Duodenal mucosa (tissue), 2 donors: ENCODE measurements at regions not wholly inside any gene's neighbourhood (a gene's known extent, or its start where the extent isn't known, plus 50 kb on each side); places are given as distances from the start of the nearest gene placed in this dataset.

Experiments
- H3K27ac ChIP-seq: one replicate; pipeline ENCODE4 v1.7.0; 2013; ENCODE audit warnings: low read depth, low read length
- H3K27me3 ChIP-seq, 2 donors: one replicate each; pipeline ENCODE4 v1.7.0; 2013; ENCODE audit warnings: low read length in 2 of 2, control low read depth in 1 of 2; ENCODE audit not compliant: insufficient read depth in 2 of 2, control insufficient read depth in 1 of 2
- H3K36me3 ChIP-seq, 2 donors: one replicate each; pipeline ENCODE4 v1.7.0; 2013; ENCODE audit warnings: low read length in 2 of 2, control low read depth in 1 of 2; ENCODE audit not compliant: insufficient read depth in 2 of 2, control insufficient read depth in 1 of 2
- H3K4me1 ChIP-seq, 2 donors: one replicate each; pipeline ENCODE4 v1.7.0; 2013; ENCODE audit warnings: low read length in 2 of 2, control low read depth in 1 of 2; ENCODE audit not compliant: insufficient read depth in 2 of 2, control insufficient read depth in 1 of 2
- H3K4me3 ChIP-seq, 2 donors: one replicate each; pipeline ENCODE4 v1.7.0; 2013; ENCODE audit warnings: low read length in 2 of 2, low read depth in 1 of 2
- H3K9ac ChIP-seq, 2 donors: one replicate each; pipeline ENCODE4 v1.7.0; 2013; ENCODE audit warnings: low read length in 2 of 2, low read depth in 1 of 2
- H3K9me3 ChIP-seq, 2 donors: one replicate each; pipeline ENCODE4 v1.7.0; 2013; ENCODE audit warnings: low read length in 2 of 2, control low read depth in 1 of 2; ENCODE audit not compliant: control insufficient read depth in 1 of 2

DNA sequence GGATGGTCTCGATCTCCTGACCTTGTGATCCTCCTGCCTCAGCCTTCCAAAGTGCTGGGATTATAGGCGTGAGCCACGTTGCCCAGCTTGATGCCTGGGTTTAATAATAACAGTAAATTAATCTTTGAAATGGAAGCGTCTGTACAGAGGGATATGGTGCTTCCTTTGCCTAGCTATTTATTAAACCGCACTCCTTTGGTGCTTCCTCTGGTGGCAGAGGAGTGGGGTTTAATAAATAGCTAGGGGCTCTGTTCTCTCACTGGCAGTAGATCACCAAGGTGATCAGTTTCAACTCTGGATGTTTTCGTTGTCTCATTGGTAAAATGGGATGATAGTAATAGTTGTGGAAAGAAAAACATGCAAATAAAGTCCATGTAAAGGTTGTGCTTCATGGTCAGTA lies 1122.5 kb upstream of the WWC1 start:
- Histone ChIP-seq H3K4me1 (no peaks in the 10 kb centered on the region), H3K9me3 (no peaks in the 10 kb centered on the region), H3K4me3 (no peak overlapping the region), H3K27me3 (no peaks in the 10 kb centered on the region), H3K27ac (no peak overlapping the region), H3K36me3 (no peaks in the 10 kb centered on the region), H3K9ac (no peak overlapping the region)

DNA sequence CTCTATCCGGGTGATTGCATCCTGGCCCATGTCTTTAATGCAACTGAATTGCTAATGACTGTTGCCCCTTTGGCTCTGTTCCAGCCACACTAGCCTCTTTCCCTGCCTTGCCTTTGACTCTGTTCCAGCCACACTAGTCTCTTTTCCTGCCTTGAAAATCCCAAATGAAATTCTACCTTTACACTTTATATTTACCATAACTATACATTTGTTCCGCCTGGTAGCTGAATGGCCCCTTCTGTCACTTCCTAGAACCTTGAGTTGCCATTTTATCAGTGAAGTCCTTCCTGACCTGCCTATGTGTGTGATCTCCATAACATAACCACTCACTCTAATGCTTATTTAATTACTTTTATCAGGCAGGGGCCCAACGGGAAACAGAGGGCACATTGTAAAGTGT lies 1120.4 kb upstream of the WWC1 start:
- H3K36me3 ChIP-seq = no peaks in the 10 kb centered on the region
- no peak overlapping the region for H3K9ac ChIP-seq
- H3K4me3 ChIP-seq = no peak overlapping the region
- no peak overlapping the region for H3K27ac ChIP-seq
- H3K9me3 ChIP-seq = no peaks in the 10 kb centered on the region
- no peaks in the 10 kb centered on the region for H3K27me3 ChIP-seq
- H3K4me1 ChIP-seq = no peaks in the 10 kb centered on the region

DNA sequence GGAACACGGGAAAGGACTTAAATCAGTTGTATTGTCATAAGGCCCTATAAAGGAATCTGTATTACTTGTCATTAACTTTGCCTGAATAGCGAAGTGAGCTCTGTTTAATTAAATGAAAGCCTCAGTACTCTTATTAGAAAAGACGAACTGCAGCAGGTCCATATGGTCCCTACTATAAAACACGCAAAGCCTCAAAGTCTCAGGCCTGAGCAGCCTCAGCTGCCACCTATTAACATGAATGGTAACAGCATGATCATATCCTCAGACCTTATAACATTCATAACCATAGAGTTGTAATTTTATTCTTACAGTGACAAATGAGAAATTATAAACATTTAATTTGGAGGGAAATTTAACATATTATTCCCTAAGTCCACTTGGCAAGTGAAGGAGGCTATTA lies 1113.7 kb upstream of the WWC1 start:
- no peaks in the 10 kb centered on the region for H3K4me1 ChIP-seq
- H3K9ac ChIP-seq = no peak overlapping the region
- H3K36me3 ChIP-seq = no peaks in the 10 kb centered on the region
- H3K27ac ChIP-seq = no peak overlapping the region
- H3K4me3 ChIP-seq = no peak overlapping the region
- H3K9me3 ChIP-seq = no peaks in the 10 kb centered on the region
- H3K27me3 ChIP-seq = no peaks in the 10 kb centered on the region

DNA sequence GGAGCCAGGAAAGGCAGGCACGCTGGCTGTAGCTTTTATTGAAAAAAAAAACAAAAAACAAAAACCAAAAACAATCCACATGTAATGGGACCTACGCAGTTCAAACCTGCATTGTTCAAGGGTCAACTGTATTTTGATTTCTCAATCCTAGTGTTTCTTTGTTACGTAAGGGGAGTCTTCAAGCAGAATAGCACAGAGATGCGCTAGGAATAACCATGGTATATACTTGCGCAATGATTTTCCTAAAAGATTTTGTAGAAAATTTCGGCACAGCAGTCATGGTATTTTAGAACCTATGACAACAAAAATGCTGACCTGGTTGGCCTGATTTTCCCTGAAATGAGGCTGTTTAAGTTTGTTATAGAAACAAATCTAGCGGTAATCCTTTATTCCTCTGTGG lies 1110.5 kb upstream of the WWC1 start:
- no peak overlapping the region for H3K9ac ChIP-seq
- no peaks in the 10 kb centered on the region for H3K27me3 ChIP-seq
- no peaks in the 10 kb centered on the region for H3K9me3 ChIP-seq

DNA sequence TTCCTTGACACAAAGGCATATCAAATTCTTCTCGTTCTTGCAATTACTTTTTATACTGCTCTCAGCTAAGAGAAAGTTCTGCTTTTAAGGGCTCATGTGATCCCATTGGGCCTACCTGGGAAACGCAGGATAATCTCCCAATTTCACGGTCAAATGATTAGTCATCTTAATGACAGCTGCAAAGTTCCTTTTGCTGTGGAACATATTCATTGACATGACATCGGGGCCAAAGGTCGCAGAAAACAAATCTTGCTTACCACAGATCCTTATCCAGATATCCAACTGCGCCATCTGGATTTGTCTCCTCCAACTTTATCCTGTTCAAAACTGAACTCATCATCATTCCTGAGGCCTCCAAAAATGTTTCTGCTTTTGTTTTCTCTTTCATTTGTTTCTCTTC lies 1085.6 kb upstream of the WWC1 start:
- no peaks in the 10 kb centered on the region for H3K27me3 ChIP-seq
- no peaks in the 10 kb centered on the region for H3K4me1 ChIP-seq
- no peak overlapping the region for H3K4me3 ChIP-seq
- H3K36me3 ChIP-seq = no peaks in the 10 kb centered on the region
- H3K9ac ChIP-seq = no peak overlapping the region
- H3K27ac ChIP-seq = no peak overlapping the region
- H3K9me3 ChIP-seq = no peaks in the 10 kb centered on the region

More for the DNA sequence above, 1110.5 kb upstream of the WWC1 start:
- H3K27ac ChIP-seq = no peak overlapping the region
- H3K36me3 ChIP-seq = no peaks in the 10 kb centered on the region
- no peaks in the 10 kb centered on the region for H3K4me1 ChIP-seq
- no peak overlapping the region for H3K4me3 ChIP-seq

DNA sequence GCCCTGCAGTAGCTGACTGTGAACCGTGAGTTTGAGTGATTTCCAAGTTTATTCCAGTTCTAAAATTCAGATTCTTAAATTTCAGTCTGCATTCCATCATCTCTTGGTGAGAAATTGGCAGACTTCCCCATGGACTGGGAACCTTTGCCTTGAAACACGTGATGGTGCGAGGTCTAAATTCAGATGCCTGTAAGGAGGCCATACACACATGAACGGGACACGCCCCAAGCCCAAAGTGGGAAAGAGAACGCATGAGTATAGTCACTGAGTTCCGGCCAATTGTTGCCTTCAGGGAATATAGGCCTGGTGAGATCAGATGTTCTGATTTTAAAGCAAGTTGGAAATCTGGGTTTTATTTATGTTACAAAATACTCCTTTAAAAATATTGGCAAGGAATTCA lies 1084.4 kb upstream of the WWC1 start:
- Histone ChIP-seq H3K4me3 (no peak overlapping the region), H3K27ac (no peak overlapping the region), H3K36me3 (no peaks in the 10 kb centered on the region), H3K9ac (no peak overlapping the region), H3K9me3 (no peaks in the 10 kb centered on the region), H3K4me1 (no peaks in the 10 kb centered on the region), H3K27me3 (no peaks in the 10 kb centered on the region)

- Histone ChIP-seq H3K36me3 (no peaks in the 10 kb centered on the region), H3K27ac (no peak overlapping the region), H3K9ac (no peak overlapping the region)
Measured at GRCh38 chr5:167208911-167209310, 1082.5 kb upstream of the WWC1 start.

GRCh38 chr5:167217097-167217743 lies 1074.2 kb upstream of the WWC1 start:
- Histone ChIP-seq H3K27me3 (no peaks in the 10 kb centered on the region), H3K36me3 (no peaks in the 10 kb centered on the region), H3K9me3 (no peaks in the 10 kb centered on the region), H3K9ac (no peak overlapping the region), H3K4me1 (no peaks in the 10 kb centered on the region), H3K27ac (no peak overlapping the region), H3K4me3 (no peak overlapping the region)

More at GRCh38 chr5:167208911-167209310, 1082.5 kb upstream of the WWC1 start:
- no peaks in the 10 kb centered on the region for H3K9me3 ChIP-seq
- no peak overlapping the region for H3K4me3 ChIP-seq
- H3K27me3 ChIP-seq = no peaks in the 10 kb centered on the region
- H3K4me1 ChIP-seq = no peaks in the 10 kb centered on the region

- Histone ChIP-seq H3K27ac (no peak overlapping the region), H3K4me3 (no peak overlapping the region), H3K9me3 (no peaks in the 10 kb centered on the region), H3K27me3 (no peaks in the 10 kb centered on the region), H3K36me3 (no peaks in the 10 kb centered on the region), H3K4me1 (no peaks in the 10 kb centered on the region), H3K9ac (no peak overlapping the region)
Measured at GRCh38 chr5:167219298-167219697, 1072.1 kb upstream of the WWC1 start.

- no peak overlapping the region for H3K4me3 ChIP-seq
- H3K27ac ChIP-seq = no peak overlapping the region
- no peak overlapping the region for H3K9ac ChIP-seq
- no peaks in the 10 kb centered on the region for H3K36me3 ChIP-seq
- H3K9me3 ChIP-seq = peaks cover 0 to 9% of the 10 kb centered on the region in 2 donors
- H3K4me1 ChIP-seq = no peaks in the 10 kb centered on the region
- no peaks in the 10 kb centered on the region for H3K27me3 ChIP-seq
Measured at GRCh38 chr5:167226386-167226785, 1065.1 kb upstream of the WWC1 start.

DNA sequence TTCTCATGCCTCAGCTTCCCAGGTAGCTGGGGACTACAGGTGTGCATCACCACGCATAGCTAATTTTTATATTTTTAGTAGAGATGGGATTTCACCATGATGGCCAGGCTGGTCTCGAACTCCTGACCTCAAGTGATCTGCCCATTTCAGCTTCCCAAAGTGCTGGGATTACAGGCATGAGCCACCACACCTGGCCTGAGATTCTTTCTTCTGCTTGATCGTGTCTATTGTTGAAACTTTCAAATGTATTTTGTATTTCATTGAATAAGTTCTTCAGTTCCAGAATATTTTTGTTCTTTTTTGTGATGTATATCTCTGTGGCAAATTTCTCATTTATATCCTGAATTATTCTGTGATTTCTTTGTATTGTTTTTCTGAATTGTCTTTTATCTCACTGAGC lies 1063.3 kb upstream of the WWC1 start:
- no peak overlapping the region for H3K4me3 ChIP-seq
- H3K9ac ChIP-seq = no peak overlapping the region
- peaks cover 0 to 9% of the 10 kb centered on the region in 2 donors for H3K9me3 ChIP-seq
- H3K4me1 ChIP-seq = no peaks in the 10 kb centered on the region
- H3K36me3 ChIP-seq = no peaks in the 10 kb centered on the region
- no peak overlapping the region for H3K27ac ChIP-seq
- H3K27me3 ChIP-seq = no peaks in the 10 kb centered on the region
